HG03378 (cell line): ENCODE measurements at regions not wholly inside any gene's neighbourhood (a gene's known extent, or its start where the extent isn't known, plus 50 kb on each side); places are given as distances from the start of the nearest gene placed in this dataset.
A peak's percentile ranks its signal among the peaks of the same experiment; 100 is the strongest.

Source experiments
- ATAC-seq: cut with Tn5 transposase; IDR thresholded peaks from one replicate; pipeline ENCODE4 v1.9.1; 2021; ENCODE audit warnings: mild to moderate bottlenecking, moderate library complexity; ENCODE audit not compliant: unreplicated experiment

DNA sequence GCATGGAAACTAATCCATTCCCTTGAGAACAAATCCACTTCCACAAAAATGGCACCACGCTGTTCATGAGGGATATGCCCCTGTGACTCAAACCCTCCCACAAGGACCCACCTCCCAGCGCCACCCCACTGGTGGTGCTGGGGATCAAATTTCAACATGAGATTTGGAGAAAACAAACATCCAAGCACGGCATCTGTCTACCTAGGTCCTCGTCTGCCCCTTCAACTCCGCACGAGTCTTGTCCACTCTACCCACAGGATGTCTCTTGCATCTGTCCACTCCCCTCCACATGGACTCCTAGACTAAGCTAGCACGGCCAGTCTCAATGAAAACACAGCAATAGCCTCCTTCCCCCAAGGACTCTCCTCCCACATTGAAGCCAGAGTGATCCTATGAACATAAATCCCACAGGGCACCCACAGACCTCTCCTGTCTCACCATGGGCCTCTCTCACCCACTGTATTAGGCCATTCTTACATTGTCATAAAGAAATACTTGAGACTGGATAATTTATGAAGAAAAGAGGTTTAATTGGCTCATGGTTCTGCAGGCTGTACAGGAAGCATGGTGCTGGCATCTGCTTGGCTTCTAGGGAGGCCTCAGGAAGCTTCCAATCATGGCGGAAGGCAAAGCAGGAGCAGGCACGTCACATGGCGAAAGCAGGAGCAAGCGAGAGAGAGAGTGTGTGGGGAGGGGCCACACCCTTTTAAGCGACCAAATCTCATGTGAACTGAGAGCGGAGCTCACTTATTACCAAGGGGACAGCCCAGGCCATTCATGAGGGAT, 101.4 kb downstream of the TOMM20 start:
- no peak for ATAC-seq

DNA sequence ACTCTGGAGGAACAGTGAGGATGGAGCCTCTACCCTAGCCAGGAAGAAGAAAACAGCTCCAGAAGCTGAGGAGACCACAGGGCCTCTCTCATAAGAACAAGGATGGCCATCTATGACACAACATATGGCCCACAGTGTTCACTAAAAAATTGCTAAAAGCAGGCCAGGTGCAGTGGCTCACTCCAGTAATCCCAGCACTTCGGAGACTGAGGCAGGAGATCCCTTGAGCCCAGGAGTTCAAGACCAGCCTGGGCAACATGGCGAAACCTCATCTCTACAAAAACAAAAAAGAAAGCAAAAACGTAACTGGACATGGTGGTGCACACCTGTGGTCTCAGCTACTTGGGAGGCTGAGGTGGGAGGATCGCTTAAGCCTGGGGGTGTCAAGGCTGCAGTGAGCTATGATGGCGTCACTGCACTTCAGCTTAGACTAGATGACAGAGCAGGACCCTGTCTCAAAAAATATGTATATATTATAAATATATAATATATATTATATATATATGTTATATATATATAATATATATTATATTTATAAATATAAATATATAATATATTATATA, 103.1 kb downstream of the TOMM20 start:
- ATAC-seq = no peak

DNA sequence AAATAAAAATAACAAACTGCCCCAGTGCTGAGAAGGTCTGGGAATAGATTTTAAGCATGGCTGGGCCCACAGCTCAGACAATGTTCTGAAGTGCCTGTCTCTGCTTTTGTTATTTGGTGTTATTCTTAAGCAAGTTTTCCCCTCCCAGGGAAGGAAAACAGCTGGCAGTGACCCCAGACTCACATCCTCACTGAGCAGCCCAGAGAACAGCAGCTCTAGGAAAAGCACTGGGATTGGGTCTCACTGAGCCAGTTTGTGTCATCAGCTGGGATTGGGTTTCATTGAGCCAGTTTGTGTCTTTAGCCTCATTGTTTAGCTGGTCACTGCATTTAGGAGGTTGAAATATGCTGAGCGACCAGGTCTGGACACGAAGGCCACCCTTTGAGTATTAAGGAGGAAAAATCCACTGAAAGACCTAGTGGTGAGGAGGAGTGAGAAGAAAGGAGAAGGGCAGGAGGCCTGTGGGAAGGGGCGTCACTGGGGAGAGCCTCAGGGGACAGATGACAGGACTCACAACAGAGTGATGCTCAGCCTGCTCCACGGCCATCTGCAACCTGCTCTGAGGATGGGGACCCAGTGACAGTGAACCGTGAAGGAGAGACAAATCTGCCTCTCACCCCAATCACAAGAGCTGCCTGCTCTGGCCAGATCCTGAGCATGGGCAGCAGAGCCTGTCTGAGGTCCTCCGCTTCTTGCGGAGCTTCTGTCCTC, 103.8 kb downstream of the TOMM20 start:
- ATAC-seq = no peak

- ATAC-seq = no peak
Observed at GRCh38 chr1:235023711-235024439, 104.8 kb downstream of the TOMM20 start.

- ATAC-seq = no peak
Observed at GRCh38 chr1:235022981-235023710, 105.5 kb downstream of the TOMM20 start.

DNA sequence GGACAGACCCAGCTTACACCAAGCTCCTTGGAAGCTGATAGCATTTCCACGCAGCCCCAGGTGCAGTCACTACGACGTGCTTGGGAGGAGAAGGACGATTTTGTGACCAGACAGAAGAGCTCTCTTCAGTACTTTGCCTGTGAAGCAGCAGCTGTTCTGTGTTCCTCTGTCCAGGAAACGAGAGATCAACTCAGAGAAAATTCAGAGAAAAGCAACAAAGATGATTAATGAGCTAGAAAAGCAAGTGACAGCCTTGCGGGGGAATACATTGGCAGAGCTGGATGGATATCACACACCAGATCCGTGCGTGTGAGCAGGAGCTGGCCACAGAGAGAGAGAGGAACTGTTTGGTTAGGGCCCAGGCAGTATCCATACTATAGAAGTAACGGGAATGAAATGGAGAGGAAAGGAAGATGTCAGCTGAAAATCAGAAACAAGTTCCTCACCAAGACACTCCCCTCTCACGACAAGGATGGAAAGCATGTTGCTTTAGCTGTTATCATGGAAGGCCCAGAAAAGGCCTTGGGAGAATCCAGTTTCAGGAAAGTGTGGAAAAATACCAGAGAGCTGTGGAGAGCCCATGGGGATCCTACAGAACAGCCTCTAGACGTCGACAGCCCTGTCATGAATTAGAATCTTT, 106.2 kb downstream of the TOMM20 start:
- ATAC-seq = no peak

GRCh38 chr1:235021815-235022214, 106.8 kb downstream of the TOMM20 start:
- no peak for ATAC-seq

DNA sequence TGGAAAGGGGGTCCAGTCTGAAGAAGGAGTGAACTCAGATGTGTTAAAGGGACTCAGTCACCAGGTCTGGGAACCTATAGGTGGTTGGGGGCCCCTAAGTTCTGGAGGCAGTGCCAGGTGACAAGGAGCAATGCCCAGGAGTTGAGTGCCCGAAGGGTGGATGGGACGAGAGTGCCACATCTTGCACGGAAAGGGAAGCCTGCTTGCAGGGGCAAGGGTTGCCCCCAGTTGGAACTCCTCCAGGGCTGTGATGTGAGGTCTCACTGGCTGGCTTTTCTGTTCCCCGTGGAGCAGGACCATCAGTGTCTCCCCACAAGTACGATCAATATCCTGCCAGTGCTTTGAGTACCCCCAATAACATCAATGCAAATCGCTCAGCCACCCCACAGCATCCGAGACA, 107.3 kb downstream of the TOMM20 start:
- ATAC-seq = no peak

GRCh38 chr1:235019961-235020360, 108.7 kb downstream of the TOMM20 start:
- no peak for ATAC-seq

DNA sequence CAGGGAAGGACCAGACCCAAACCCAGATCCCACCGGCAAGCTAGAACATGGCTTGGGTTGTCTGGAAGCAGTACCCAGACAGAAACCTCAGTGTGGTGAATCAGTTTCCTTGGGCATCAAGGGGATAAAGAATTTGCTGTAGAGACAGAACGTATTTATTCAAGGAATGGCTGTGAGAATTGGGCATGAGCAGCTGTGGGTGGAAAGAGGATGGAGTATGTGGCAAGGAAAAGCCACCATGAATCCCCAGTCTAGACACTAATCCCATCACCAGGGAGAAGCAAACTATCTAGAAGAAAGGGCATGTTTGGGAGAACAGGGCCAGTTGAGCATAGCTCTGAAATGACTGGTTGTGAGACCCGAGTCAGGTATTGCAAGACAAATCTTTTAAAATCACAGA, 109.2 kb downstream of the TOMM20 start:
- ATAC-seq = no peak

- ATAC-seq = no peak
Observed at GRCh38 chr1:235018720-235019444, 109.8 kb downstream of the TOMM20 start.

DNA sequence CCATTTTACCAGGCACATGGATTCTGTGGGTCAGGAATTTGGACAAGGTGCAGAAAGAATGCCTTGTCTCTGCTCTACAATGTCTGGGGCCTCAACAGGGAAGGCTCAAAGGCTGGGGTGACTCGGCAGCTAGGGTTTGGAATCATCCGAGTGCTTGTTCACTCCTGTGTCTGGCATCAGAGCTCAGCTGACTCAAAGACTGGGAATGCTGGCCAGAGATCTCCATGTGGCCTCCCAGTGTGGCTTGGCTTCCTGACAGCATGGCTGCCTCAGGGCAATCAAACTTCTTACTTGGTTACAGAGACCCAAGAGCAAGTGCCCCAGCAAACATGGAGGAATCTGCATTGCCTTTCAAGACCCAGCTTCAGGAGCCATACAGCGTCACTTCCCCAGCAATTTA, 110.5 kb downstream of the TOMM20 start:
- ATAC-seq = no peak

DNA sequence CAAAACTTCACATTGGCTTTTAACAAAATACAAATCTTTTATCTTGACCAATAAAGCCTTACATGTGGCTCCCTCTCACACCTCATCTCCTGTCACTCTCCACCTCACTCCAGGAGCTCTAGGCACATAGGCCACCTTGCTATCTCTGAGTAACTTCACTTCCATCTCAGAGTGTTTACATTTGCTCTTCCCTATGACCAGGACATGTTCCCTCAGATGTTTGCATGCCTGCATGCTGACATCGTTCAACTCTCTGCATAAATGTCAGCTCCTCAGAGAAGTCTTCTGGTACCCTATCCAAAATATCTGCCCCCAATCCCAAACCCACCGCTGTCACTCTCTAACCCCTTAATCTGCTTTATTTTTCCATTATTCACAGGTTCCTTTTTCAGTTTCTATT, 110.9 kb downstream of the TOMM20 start:
- no peak for ATAC-seq

DNA sequence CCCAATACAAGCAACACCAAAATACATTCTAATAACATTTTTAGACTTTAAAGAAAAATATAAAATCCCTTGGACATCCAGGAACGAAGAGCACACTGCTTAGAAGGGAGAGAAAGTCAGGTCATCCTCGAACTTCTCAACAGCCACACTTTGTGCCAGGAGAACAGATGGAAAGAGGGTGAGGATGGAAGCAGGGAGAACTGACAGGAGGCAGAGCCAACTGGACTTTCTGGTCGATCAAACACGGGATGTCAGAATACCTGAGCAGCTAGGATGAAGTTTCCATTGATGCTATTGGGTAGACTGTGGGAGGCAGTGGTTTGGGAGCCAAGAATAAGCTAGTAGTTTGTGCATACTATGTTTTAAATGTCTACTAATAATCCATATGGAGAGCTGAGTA, 111.4 kb downstream of the TOMM20 start:
- ATAC-seq = no peak

DNA sequence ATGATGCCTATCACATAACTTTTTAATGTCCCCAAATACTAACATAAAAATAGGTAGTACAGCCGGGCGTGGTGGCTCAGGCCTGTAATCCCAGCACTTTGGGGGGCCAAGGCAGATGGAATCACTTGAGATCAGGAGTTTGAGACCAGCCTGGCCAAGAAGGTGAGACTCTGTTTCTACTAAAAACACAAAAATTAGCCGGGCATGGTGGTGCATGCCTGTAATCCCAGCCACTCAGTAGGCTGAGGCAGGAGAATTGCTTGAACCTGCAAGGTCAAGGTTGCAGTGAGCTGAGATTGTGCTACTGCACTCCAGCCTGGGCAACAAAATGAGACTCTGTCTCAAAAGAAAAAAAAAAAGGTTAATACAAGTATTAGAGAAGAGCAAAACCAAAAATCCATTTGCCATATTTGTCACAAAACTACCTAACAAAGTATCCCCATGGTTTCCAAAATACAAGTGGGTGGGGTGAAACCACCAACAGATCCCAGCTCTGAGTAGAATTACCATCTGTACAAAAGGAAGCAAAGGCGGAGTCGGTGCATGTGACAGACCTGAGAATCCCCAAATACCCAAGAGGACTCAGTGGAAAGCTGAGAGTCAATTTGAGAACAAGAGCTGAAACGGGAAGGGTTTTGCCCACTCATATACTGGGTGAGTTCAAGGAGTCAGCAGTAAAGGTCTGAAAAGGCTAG, 113.2 kb downstream of the TOMM20 start:
- ATAC-seq = peak; percentile 40

DNA sequence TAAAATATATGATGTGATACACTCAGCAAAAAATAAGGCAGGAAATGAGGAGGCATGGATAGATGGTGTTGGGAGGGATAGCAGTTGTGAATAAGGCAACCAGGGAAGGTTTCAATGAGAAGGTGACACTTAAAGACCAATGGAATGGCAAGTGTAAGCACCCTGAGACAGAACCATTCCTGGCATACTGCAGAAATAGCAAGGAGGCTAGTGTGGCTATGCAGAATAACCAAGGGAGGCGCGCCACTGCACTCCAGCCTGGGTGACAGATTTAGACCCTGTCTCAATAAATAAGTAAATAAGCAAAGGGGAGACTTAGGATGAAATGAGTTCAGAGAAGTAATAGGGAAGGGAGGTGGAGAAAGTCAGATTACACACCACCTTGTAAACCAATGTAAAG, 113.9 kb downstream of the TOMM20 start:
- no peak for ATAC-seq

GRCh38 chr1:235013512-235013911, 115.1 kb downstream of the TOMM20 start:
- no peak for ATAC-seq

DNA sequence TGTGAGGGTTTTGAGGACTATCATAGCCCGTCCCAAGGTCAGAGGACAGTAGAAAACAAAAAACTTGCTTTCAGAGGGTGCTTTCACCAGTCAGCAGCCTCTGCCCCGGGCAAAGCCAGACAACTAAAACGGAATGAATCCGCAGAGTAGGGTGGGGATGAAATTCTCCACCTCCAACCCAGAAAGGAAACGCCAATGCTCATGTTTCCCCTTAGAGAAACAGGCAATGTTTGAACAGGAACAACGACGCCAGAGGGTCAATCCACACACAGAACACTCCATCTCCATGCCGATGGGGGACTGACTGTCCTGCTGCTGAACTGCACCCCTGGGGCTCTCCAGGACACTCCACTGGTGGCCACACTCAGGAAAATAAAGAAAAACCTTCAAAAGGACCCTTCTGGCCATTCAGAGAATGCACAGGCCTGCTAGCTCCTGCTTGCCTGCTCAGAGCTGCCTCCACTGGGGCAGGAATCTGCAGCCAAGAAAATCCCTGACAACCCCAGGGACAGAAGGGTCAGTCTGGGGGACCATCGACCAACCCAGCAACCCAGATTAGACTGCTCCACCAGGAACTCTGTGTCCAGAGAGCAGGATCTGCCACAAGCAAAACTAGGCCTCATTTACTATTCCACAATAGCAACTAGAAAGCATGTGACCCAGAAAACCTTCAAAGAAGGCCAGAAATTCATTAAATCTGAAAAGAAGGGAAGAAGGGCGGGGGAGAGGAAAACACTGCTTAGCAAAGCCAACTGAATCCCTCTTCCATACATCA, 116.0 kb downstream of the TOMM20 start:
- ATAC-seq = no peak
